Mucosa of gallbladder (tissue), 1 donor: ENCODE measurements at regions not wholly inside any gene's neighbourhood (a gene's known extent, or its start where the extent isn't known, plus 50 kb on each side); places are given as distances from the start of the nearest gene placed in this dataset.
"Not testable (repeated sequence)": the region's sequence is repeated elsewhere in the genome, so short reads cannot be mapped to it uniquely, and the experiment has no call there.

Experiments used
- DNase-seq: peaks from one replicate; pipeline ENCODE4 v3.0.0-alpha.2; 2020; ENCODE audit warnings: low spot score
- donor health status: DM: no; HTN: no; CAD: no.

DNA sequence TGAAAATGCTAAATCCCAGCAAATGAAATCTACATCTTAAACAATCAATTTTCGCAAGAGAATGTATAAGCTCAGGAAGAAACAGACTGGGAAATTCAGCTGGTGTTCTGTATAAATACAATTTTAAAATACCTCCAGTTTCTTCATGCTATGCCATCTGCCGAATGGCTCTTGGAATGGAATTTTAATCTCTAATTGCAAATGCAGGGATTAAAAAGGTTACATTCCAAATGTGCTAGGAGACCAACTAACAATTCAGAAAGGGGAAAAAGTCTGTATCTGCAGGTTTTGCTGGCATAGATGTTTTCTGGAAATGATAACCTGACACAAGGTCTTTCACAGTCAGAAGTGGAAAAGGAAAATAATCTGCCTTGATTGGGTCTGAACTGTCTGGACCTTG, 379.7 kb downstream of the MAT2B start:
- no peak for DNase-seq

DNA sequence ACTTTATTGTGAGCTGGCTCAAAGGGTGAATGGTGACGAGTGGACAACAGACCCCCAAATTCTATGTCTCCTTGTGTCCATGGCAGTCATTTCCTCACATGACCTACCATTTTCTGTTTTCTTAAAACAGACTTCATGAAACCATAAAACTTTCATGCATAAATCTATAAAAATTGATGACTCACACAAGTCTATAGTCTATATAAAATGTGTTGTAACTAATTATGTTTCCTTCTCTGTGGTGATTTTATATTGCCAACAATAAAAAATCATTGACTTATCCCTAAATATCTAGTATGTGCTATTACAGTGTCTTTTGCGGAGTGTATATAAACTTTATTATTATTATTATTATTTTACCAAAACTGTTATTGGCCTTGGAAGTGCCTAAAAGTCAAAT, 382.4 kb downstream of the MAT2B start:
- no peak for DNase-seq

DNA sequence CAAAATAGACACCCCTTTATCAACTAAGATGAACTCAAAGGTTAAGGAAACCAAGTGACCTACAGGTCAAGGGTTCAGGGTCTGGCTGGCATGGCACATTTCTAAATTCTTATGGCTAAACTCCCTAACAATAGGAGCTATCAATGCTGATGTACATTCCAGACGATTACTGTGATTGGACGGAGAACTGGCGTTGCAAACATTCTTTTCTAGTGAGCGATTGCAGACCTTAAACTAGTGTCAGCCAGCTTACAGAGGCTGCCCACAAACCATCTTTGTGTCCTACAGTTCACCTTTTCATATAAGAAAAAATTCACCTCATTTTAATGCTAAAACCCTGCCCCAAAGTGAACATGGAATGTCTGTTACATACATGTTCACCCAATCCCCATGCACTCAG, 382.9 kb downstream of the MAT2B start:
- no peak for DNase-seq

DNA sequence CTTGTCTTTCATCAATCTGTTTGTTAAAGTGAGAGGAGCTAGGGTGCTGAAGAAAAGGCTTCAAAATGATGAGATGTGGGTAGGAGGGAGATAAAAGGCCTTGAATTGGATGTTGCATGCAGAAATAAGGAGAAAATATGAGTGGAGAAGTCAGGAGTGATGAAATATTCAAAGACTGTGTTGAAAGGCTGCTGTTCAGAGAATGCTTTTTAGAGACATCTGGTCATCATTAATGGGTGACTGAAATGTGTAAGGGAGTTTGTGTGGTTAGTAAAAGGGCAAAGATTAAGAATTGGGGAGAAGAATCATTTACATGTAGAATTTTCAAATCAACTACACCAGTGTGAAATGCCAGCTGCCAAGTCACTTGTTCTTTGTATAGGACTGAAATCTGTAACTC, 383.9 kb downstream of the MAT2B start:
- no peak for DNase-seq

DNA sequence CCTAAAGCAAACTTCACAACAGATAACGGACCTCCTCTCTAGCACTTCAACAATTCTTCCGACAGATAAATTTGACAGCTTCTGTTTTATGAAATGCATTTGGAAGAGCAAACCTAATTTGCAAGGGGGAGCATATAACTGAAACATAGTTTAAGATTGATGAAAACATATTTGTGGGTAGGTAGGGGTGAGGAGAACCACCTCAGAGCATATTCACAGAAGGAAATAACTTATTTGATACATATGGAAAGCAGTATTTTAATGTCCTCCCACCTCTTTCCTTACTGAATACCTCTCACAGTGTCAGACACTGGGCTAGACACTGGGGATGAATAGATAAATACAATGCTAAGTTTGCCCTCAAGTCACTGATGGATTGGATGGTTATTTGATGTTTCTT, 384.8 kb downstream of the MAT2B start:
- DNase-seq = no peak

DNA sequence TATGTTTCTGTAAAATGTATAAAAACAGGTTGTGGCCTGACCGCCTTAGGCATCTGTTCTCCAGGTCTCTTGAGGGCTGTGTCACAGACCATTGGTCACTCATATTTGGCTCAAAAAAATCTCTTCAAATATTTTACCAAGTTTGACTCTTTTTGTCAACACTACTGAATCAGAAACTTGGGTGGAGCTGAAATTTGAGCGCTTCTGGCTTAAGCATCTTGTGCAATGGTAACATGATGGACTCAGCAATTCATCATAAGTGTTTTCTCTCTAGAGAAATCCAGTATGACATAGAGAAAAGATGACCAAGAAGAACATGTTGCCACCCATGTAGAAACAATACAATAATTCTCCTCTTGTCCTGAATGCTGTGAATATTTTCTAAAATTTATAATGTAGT, 387.9 kb downstream of the MAT2B start:
- DNase-seq = no peak

DNA sequence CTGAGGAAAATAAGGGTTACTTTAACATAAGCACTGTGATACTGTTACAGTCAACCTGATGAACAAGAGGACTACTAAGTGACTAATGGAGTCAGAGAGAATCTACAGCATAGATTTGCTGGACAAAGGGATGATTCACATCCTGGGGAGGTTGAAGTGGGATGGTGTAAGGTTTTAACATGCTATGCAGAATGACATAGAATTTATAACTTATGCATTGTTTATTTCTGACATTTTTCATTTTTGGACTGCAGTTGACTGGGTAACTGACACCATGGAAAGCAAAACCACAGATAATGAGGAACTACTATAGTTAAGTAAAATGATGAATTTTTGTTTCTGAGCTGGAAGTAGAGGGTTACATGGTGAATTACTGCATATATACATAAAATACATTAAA, 389.2 kb downstream of the MAT2B start:
- no peak for DNase-seq

DNA sequence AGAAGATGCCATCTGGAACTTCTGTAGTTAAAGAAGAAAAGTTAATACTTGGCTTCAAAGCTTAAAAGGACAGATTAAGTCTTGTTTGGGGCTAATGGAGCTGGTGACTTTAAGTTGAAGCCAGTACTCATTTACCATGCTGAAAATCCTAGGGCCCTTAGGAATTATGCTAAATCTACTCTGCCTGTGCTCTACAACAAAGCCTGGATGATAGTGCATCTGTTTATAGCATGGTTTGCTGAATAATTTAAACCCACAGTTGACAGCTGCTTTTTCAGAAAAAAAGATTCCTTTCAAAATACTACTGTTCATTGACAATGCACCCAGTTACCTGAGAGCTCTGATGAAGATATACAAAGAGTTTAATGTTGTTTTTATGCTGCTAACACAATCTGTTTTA, 393.5 kb downstream of the MAT2B start:
- DNase-seq = no peak

DNA sequence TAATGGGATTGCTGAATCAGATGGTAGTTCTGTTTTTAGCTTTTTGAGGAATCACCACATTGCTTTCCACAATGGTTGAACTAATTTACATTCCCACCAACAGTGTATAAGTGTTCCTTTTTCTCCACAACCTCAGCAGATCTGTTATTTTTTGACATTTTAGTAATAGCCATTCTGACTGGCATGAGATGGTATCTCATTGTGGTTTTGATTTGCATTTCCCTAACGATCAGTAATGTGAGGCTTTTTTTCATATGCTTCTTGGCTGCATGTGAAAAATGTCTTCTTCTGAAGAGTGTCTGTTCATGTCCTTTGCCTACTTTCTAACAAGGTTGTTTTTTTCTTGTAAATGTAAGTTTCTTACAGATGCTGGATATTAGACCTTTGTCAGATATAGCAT, 402.4 kb downstream of the MAT2B start:
- not testable (repeated sequence) for DNase-seq

DNA sequence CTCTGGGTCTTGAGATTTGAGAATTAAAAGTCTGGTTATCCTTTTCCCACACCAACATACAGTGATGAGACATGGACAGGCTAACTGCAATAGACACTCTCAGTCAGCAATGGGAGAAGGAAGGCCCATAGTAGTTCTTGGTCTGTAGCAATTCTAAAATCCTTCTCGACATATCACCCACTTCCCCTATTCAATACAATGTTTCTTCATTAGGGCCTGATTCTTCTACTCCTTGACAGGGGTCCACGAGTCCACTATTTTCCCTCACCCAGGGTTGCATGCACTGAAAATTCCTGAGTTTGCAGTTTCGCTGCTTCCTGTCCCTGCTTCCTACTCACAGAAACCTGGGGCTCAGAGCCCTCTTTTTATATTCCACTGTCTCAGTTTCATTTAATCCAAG, 402.8 kb downstream of the MAT2B start:
- DNase-seq = no peak

DNA sequence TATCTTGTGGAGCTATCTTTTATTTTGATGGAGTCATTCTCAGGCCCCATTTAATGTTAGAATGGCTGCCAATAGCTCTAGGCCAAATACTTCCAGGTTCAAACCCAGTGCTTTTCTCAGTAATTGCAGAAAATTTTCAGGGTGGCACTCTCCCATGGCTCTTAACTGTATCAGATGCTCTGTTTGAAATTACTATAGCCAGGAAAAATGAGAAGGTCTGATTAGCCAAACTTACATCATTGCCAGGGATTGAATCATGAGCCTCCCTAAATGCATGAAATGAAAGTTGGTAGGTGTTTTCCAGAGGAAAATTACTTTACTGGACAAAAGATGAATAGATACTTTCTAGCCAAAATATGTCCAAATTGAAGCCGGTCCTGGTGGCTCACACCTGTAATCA, 404.8 kb downstream of the MAT2B start:
- DNase-seq = no peak

DNA sequence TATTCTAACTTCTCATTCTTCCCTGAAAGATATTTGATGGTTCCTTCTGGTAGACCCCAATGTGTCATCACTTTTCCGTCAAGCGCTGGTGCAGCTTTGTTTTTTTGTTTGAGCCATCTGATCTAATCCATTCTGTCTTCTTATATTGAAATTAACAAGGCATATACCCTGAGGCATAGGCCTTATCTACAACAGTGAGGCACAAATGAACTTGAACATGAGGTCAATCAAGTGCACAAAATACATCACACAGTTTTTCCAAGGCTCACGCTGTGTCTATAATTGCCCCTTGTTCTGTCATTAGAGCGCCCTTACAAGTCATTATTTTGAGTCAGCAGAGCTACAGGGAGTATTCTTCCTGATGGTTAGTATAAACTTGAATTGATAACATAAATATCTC, 406.6 kb downstream of the MAT2B start:
- no peak for DNase-seq

DNA sequence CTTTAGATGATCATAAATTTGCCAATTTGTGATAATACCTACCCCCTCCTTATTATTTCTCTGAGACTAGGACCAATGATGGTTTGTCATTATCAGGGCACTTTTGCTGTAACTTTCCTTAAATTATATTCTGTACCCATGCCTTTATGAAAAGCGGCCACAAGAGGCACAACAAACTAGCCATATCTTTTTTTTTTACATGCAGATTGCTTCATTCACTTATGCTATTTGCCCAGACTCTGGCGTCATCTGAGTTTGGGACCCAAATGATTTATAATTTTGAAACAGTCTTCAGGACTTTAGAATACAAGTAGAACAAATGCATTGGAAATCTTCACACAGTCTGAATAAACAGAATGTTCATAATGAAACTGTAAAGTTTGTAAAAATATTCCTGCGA, 408.1 kb downstream of the MAT2B start:
- DNase-seq = no peak

DNA sequence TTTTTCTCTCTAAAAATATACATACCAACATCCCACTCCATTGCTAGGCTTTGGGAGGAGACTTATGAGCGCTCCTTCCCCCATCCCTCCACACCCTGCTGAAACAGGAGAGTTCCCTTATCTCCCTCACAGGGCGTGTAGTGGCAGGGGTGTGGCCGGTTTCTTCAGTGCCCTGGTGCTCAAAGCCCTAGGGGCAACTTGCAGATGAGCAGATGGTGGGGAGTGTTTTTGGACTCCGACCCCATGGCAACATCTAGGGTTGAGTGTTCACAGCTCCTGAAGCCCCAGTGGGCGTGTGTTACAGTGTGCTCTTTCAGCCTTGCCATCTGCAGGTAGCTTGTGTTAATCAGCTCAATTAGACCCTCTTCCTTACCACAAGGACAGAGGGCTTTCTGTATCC, 409.5 kb downstream of the MAT2B start:
- DNase-seq = no peak

DNA sequence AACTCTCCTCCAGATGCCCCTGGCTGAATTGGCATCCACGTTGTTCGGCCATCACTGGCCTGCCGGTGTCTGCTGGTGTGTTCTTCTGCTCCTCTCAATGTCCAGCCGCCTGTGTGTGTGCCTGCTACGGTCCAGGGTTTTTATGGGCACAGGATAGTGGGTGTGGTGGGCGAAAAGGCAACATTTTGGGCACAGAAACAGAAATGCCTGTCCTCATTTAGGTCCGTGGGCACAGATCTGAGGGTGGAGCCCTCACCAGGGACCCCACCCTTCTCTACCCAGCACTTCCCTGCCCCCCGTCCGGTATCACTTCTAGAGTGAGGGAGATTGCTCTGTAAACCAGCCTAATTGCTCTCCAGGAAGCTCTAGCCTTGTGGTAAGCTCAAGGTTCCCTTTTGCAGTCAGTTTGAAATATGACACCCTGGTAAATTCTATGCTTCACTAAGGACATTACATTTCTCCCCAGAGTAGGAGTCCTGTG, 410.1 kb downstream of the MAT2B start:
- DNase-seq = no peak

DNA sequence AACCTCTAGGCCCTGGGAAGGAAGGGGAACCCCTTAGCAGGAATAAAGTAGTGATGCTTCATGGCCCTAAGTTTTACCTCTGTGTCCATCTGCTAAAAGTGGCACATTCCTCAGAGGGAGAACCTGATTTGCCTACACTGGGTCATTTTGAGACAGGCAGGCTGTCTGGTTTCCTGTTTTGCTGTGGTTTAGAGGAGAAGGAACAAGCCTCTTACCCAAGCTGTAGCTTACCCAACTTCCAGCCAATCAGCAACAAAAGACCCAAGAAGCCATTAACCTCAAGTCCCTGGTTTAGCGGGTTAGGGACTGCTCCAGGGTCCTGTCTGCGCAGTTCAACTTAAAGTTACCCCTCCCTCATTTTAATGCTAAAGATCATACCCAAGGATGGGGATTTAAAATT, 411.0 kb downstream of the MAT2B start:
- peak; percentile 16 for DNase-seq

DNA sequence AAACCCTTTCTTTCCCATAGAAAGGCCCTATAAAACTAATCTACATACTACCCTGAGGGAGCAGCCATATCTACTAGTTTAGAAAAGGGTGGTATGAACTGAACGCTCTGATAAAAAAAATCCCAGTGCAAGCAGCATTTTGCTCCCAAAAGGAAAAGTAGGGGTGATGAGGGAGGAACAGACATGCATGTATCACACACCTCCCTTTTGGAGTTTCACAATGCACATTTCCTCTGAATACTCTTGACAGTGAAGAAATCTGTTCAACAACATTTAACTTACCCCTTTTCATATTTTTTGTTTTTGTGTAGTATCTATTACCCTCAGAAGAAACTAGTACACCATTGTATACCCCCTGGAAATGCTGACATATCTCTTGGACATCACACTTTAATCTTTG, 411.4 kb downstream of the MAT2B start:
- no peak for DNase-seq

DNA sequence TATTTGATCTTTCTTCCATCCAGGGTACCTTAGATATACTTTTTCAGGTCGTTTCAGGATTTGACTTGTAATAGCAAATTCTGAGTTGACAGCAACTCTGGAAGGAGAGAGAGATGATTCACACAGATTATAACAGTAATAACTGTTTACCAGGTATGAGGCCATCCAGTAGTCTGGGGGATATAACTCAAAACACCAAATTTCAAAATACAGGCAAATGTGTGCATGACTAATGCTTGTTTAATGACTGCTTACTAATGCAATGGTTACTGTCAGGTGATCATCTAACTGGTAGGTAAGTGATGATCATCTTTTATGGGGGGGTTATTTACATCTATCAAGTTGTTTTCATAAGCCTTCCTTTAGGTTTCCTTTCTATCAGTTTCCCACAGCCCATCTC, 412.3 kb downstream of the MAT2B start:
- DNase-seq = no peak

DNA sequence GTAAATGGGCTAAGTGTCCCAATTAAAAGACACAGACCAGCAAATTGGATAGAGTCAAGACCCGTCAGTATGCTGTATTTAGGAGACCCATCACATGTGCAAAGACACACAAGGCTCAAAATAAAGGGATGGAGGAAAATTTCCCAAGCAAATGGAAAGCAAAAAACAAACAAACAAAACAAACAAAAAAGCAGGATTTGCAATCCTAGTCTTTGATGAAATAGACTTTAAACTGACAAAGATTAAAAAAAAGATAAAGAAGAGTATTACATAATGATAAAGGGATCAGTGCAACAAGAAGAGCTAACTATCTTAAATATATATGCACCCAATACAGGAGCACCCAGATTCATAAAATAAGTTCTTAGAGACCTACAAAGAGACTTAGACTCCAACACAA, 429.6 kb downstream of the MAT2B start:
- not testable (repeated sequence) for DNase-seq

DNA sequence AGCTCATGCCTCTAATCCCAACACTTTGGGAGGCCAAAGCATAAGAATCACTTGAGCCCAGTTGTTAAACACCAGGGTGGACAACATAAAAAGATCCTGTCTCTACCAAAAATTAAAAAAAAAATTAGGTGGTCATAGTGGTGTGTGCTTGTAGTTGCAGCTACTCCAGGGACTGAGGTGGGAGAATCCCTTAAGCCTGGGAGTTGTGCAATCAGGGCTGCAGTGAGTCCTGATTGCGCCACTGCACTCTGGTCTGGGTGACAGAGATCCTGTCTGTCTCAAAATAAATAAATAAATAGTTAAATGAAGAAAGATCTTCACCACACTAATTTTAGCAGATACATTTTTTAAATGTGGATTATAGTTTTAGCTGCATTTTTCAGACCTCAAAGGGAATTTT, 433.2 kb downstream of the MAT2B start:
- DNase-seq = no peak

DNA sequence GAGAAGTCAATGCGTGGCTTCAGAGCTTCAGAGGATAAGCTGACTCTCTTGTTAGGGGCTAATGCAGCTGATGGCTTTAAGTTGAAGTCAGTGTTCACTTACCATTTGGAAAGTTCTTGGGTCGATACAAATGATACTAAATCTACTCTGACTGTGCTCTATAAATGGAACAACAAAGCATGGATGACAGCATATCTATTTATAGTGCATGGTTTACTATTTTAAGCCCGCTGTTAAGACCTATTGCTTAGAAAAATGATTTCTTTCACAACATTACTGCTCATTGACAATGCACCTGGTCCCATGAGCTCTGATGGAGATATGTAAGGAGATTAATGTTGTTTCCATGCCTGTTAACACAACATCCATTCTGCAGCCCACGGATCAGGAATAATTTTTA, 435.7 kb downstream of the MAT2B start:
- DNase-seq = no peak

DNA sequence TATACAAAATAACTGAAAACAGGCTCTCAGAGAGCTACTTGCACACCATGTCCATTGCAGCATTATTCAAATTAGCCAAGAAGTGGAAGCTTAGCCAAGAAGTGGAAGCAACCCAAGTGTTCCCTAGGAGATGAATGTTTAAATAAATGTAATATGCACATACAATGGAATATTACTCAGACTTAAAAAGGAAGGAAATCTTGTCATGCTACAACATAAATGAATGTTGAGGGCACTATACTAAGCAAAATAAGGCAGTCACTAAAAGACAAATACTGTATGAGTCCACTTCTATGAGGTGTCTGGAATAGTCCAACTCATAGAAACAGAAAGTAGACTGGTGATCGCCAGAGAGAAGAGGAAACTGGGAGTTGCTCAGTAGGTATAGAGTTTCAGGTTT, 438.1 kb downstream of the MAT2B start:
- DNase-seq = no peak

DNA sequence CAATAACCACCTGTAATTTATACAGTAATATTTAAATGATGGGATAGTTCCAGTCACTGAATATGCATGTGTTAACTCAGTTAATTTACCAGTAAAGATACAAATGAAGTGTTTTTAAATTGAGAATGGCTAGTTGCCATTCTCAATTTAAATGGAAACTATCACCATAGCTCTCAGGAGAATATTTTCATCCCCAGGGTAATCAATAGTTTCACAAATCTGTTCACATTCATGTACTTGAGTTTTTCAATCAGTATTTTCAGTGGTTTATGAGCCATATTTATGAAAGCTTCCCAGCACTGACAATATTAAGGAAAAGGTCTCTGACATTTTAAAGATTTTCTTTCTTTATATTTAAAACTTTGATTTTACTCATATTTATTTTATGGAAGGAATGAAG, 439.3 kb downstream of the MAT2B start:
- no peak for DNase-seq

DNA sequence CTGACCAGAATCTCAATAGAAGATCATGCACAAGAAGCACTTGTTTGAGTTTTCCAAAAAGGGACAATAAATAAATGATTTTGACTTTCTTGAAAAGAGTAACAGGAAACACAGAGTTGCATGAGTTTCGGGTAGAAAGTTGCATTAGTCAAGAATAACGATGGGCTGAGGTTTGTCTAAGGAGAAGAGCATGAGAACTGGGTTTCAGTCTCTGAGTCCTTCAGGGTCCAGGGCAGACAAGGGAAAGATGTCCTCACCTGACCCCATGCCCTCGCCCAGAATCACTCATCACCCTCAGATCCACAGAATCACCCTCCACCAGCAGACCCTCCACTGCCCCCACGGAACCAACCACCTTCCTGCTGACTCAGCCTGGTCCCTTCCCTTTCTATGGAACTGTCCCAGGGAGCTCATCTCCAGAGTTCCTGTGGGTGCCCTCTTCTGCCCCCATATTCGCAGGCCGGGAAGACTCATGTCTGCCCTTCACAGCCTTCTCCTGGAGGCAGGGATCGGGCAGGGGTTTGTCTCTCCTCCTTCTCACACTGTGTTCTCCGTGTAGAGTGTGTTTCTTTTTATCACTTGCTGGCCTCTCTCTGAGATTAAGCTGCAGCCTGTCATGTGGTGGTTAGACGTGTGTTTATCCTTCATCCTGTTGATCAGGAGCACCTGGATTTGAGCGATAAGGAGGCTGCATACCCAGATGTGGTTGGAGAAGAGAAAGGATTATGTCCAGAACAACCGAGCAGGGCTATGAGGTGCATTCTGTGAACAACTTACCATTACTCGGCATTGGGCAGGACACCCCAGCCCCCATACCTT, 442.6 kb downstream of the MAT2B start:
- no peak for DNase-seq
